ENCODE measurements at regions not wholly inside any gene's neighbourhood (a gene's known extent, or its start where the extent isn't known, plus 50 kb on each side); places are given as distances from the start of the nearest gene placed in this dataset.

DNA sequence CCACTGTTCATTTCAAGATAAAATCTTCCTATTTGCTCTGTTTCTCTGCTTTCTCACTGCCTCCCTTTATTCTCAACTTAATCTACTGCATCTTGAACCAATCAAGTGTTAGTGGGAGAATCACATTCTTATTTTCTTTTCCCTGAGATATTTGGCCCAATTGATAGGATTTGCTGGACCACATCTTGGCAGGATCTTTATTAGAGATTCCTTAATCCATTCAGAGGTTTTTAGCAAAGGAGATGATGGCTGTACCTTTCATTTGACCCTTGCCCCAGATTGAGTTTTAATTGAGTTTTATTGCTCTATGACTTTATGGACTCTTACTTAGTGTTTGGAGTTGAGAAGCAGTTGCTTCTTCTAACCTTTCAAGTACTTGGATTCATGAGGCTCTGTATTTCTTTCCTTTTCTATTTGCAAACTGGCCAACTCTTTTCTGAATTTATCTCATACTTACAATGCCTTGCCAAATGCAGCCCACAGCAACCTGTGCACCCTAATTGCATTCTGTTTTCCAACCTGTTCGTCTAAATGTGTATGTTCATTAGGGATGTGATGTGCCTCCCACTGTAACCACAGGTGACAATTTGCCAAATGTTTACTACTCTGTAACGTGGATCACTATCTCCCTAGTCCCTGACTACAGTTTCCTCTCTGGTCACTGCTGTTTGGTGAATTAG is 274.8 kb upstream of the KAZN start:
- TF ChIP-seq, protein P1, sequence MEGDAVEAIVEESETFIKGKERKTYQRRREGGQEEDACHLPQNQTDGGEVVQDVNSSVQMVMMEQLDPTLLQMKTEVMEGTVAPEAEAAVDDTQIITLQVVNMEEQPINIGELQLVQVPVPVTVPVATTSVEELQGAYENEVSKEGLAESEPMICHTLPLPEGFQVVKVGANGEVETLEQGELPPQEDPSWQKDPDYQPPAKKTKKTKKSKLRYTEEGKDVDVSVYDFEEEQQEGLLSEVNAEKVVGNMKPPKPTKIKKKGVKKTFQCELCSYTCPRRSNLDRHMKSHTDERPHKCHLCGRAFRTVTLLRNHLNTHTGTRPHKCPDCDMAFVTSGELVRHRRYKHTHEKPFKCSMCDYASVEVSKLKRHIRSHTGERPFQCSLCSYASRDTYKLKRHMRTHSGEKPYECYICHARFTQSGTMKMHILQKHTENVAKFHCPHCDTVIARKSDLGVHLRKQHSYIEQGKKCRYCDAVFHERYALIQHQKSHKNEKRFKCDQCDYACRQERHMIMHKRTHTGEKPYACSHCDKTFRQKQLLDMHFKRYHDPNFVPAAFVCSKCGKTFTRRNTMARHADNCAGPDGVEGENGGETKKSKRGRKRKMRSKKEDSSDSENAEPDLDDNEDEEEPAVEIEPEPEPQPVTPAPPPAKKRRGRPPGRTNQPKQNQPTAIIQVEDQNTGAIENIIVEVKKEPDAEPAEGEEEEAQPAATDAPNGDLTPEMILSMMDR (conservative IDR thresholded peaks at IDR 0.05; ENCODE audit: low read depth, low read length) = no peak
- TF ChIP-seq EZH2 (IDR thresholded peaks at IDR 0.05; ENCODE audit: low read length, unreplicated experiment) (no peak), EZH2phosphoT487 (IDR thresholded peaks at IDR 0.05; ENCODE audit: borderline replicate concordance, low read length) (no peak)
